Pancreas (tissue), 10 donors: ENCODE measurements at regions not wholly inside any gene's neighbourhood (a gene's known extent, or its start where the extent isn't known, plus 50 kb on each side); places are given as distances from the start of the nearest gene placed in this dataset.

ENCODE experiments used
- ATAC-seq, 4 donors: fragments of 200-7000 bp; cut with Tn5 transposase; one replicate each; pipeline versions ENCODE4 v1.8.0 to v1.9.1; 2020; ENCODE audit warnings: mild to moderate bottlenecking in 4 of 4, moderate library complexity in 4 of 4
- DNase-seq, 6 donors: peaks; one replicate each; pipeline ENCODE4 v3.0.0-alpha.2; 2020
- FAIRE-seq: peaks from 2 replicates; lab custom pipeline; 2012; peaks lifted over from hg19 to GRCh38; lab: Jason Lieb, UNC
- H3K27ac ChIP-seq, 4 donors: fragments of 200-600 bp; sonication (generic); 1 replicate in 3 of 4; 2 replicates in 1 of 4; pipeline versions ENCODE4 v1.5.0 to v1.8.0; 2020
- H3K27me3 ChIP-seq, 4 donors: fragments of 200-600 bp; one replicate each; pipeline ENCODE4 v1.8.0; 2021
- H3K36me3 ChIP-seq, 3 donors: fragments of 200-600 bp; sonication (generic) in 1 of 3; one replicate each; pipeline versions ENCODE4 v1.5.0 to v1.8.0; 2020 to 2021
- H3K4me1 ChIP-seq, 3 donors: fragments of 200-600 bp; one replicate each; pipeline ENCODE4 v1.8.0; 2021
- H3K4me3 ChIP-seq, 4 donors: fragments of 200-600 bp; sonication (generic) in 2 of 4; one replicate each; pipeline versions ENCODE4 v1.5.0 to v1.8.0; 2020 to 2021
- H3K9me3 ChIP-seq, 4 donors: fragments of 200-600 bp; one replicate each; pipeline ENCODE4 v1.8.0; 2021
- CTCF ChIP-seq, 4 donors: fragments of 200-600 bp; sonication (generic) in 3 of 4; IDR thresholded peaks; one replicate each; pipeline versions ENCODE4 v1.5.0 to v1.8.0; 2021; ENCODE audit warnings: antibody characterized with exemption in 4 of 4
- WGBS, 2 donors: extraction: QIAGEN DNeasy Blood & Tissue Kit; methylation state at CpG; one replicate each; pipeline ENCODE4 v1.1.7; 2013; 5-methylcytosine and 5-hydroxymethylcytosine counted together
- intact Hi-C, 3 donors: fragments of 100-400 bp; cut with DNase I; formaldehyde crosslinking; loops; one replicate each; pipeline versions ENCODE4 v1.11.1 to v1.14.2; 2022
- donor health status: healthy with polysubstance abuse.
- donor health status: DM: no; HTN: no; CAD: no; lungs with moderate emphysema.
- donor health status: DM: no; HTN: no; CAD: no.
- donor health status: control.
- donor health status: control.
- donor health status: Bipolar disorder and iron deficiency.
- donor health status: DM: yes; HTN: yes; CAD: no.
- donor health status: DM: no; HTN: no; CAD: no.
- donor health status: DM: no; HTN: no; CAD: no.
- donor health status: DM: yes; HTN: yes; CAD: no.

- 78 to 90% methylated on average over 11 of the region's 11 CpGs for WGBS, 2 donors
- ATAC-seq (no peak), DNase-seq (no peak), FAIRE-seq (no peak)
- H3K27ac ChIP-seq: no peak overlapping the region
- H3K4me3 ChIP-seq: no peak overlapping the region
- no peaks in the 10 kb centered on the region for H3K9me3 ChIP-seq
- no peaks in the 10 kb centered on the region for H3K36me3 ChIP-seq
- no peak for TF ChIP-seq CTCF (IDR thresholded peaks at IDR 0.05)
- H3K4me1 ChIP-seq: peaks cover 4 to 18% (median 8%) of the 10 kb centered on the region in 3 donors
- H3K27me3 ChIP-seq: no peaks in the 10 kb centered on the region
- intact Hi-C loops: no loop called here
Measured at GRCh38 chr15:67013696-67014095, 51.7 kb upstream of the SMAD3 start.
